ENCODE measurements at regions not wholly inside any gene's neighbourhood (a gene's known extent, or its start where the extent isn't known, plus 50 kb on each side); places are given as distances from the start of the nearest gene placed in this dataset.

- Histone ChIP-seq H2AFZ (ENCODE audit: low read depth, low read length) (no peak overlapping the region), H3K27ac (ENCODE audit: extremely low read depth, low read depth, low read length) (no peak overlapping the region), H3K36me3 (ENCODE audit: control insufficient read depth, insufficient read depth, low read length) (no peaks in the 10 kb centered on the region), H3K79me2 (ENCODE audit: control insufficient read depth, insufficient read depth, low read length) (no peaks in the 10 kb centered on the region), H4K20me1 (replicated peaks; ENCODE audit: control insufficient read depth, insufficient read depth, low read length) (no peaks in the 10 kb centered on the region), H3K4me1 (replicated peaks in 1 of 2; ENCODE audit: control insufficient read depth in 2 of 2, insufficient read depth in 2 of 2, low read length in 2 of 2) (peaks cover 0 to 9% of the 10 kb centered on the region in 2 experiments; a peak in 2 of 5 replicates), H3K9ac (ENCODE audit: insufficient read depth in 1 of 2, low read depth in 2 of 2, low read length in 2 of 2) (no peak overlapping the region), H3K9me3 (replicated peaks; ENCODE audit: control insufficient read depth, insufficient read depth, low read depth, low read length) (no peaks in the 10 kb centered on the region), H3K27me3 (ENCODE audit: control insufficient read depth in 2 of 2, insufficient read depth in 2 of 2, low read length in 2 of 2) (peaks cover 17% of the 10 kb centered on the region in 2 experiments), H3K4me2 (ENCODE audit: insufficient read depth, low read length) (no peak overlapping the region), H3K9me1 (ENCODE audit: control insufficient read depth, insufficient read depth, low read length) (no peaks in the 10 kb centered on the region), H3K4me3 (no peak overlapping the region)
- in situ Hi-C loops (cut with MboI) (no loop called here), intact Hi-C loops (cut with micrococcal nuclease) (no loop called here)
- DNase-seq (ENCODE audit: extremely low read depth in 1 of 4, low spot score in 3 of 4) (no peak), FAIRE-seq (no peak), ATAC-seq (no peak)
- 0% methylated on average over 1 of the region's 1 CpG for WGBS (ENCODE audit: insufficient coverage, low coverage, missing lambda C conversion rate)
- no peak for TF ChIP-seq CHD7 (IDR thresholded peaks at IDR 0.05; ENCODE audit: low read depth, low read length)
- POLR2A ChIA-PET, result no interaction called here
- CTCF ChIA-PET (ENCODE audit: low intra/inter-chr PET ratio), result no interaction called here
- BruUV-seq (replicated peaks), result no TSS peak
These were observed 391.2 kb downstream of the BCAT1 start for GRCh38 chr12:24557738-24558137.
